ENCODE measurements at regions not wholly inside any gene's neighbourhood (a gene's known extent, or its start where the extent isn't known, plus 50 kb on each side); places are given as distances from the start of the nearest gene placed in this dataset.

DNA sequence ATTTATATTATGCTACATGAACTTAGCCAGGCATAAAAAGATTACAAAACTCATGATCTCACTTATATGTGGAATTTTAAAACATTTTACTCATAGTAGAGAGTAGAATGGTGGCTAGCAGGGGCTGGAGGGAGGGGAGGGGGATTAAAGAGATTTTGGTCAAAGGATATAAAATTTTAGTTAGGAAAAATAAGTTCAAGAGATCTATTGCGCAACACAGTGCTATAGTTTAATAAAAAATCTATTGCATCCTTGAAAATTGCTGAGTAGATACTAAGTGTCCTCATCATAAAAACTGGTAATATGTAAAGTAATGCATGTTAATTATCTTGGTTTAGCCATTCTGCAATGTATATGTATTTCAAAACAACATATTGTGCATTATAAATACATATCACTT lies 635.6 kb upstream of the NEGR1 start:
- no peak for ATAC-seq
- TF ChIP-seq ZNF565 (CRISPR knock-in tag; conservative IDR thresholded peaks at IDR 0.05; ENCODE audit: low read depth) = no peak
- TF ChIP-seq ISL1 (CRISPR knock-in tag; IDR thresholded peaks at IDR 0.05) = no peak
- TF ChIP-seq ZNF70 (CRISPR knock-in tag; IDR thresholded peaks at IDR 0.05) = no peak
- TF ChIP-seq TSHZ2 (CRISPR knock-in tag; IDR thresholded peaks at IDR 0.05) = no peak
- no peak for TF ChIP-seq ZFP3 (CRISPR knock-in tag; IDR thresholded peaks at IDR 0.05)
- TF ChIP-seq ARNTL (CRISPR knock-in tag; IDR thresholded peaks at IDR 0.05; ENCODE audit: borderline replicate concordance, low read depth) = no peak
- no peak for TF ChIP-seq BACH2 (CRISPR knock-in tag; IDR thresholded peaks at IDR 0.05; ENCODE audit: borderline replicate concordance)
- no peak for TF ChIP-seq GLIS3 (CRISPR knock-in tag; IDR thresholded peaks at IDR 0.05)
- TF ChIP-seq SNAI2 (CRISPR knock-in tag; IDR thresholded peaks at IDR 0.05) = no peak
- no peak for TF ChIP-seq TOX (CRISPR knock-in tag; IDR thresholded peaks at IDR 0.05; ENCODE audit: borderline replicate concordance)
- TF ChIP-seq ESRRG (CRISPR knock-in tag; IDR thresholded peaks at IDR 0.05) = no peak
- TF ChIP-seq CSDC2 (CRISPR knock-in tag; IDR thresholded peaks at IDR 0.05) = no peak
- TF ChIP-seq ZC3H10 (CRISPR knock-in tag; IDR thresholded peaks at IDR 0.05) = no peak
- TF ChIP-seq, protein P1, sequence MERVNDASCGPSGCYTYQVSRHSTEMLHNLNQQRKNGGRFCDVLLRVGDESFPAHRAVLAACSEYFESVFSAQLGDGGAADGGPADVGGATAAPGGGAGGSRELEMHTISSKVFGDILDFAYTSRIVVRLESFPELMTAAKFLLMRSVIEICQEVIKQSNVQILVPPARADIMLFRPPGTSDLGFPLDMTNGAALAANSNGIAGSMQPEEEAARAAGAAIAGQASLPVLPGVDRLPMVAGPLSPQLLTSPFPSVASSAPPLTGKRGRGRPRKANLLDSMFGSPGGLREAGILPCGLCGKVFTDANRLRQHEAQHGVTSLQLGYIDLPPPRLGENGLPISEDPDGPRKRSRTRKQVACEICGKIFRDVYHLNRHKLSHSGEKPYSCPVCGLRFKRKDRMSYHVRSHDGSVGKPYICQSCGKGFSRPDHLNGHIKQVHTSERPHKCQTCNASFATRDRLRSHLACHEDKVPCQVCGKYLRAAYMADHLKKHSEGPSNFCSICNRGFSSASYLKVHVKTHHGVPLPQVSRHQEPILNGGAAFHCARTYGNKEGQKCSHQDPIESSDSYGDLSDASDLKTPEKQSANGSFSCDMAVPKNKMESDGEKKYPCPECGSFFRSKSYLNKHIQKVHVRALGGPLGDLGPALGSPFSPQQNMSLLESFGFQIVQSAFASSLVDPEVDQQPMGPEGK (CRISPR knock-in tag; IDR thresholded peaks at IDR 0.05; ENCODE audit: borderline replicate concordance) = no peak
- no peak for TF ChIP-seq TCF4 (CRISPR knock-in tag; IDR thresholded peaks at IDR 0.05; ENCODE audit: borderline replicate concordance)
- no peak for TF ChIP-seq PPARA (CRISPR knock-in tag; IDR thresholded peaks at IDR 0.05; ENCODE audit: borderline replicate concordance)
- TF ChIP-seq ZFP30 (CRISPR knock-in tag; IDR thresholded peaks at IDR 0.05) = no peak
- TF ChIP-seq RARB (CRISPR knock-in tag; IDR thresholded peaks at IDR 0.05) = no peak

GRCh38 chr1:72915581-72915980 lies 633.2 kb upstream of the NEGR1 start:
- TF ChIP-seq ARNTL (CRISPR knock-in tag; IDR thresholded peaks at IDR 0.05; ENCODE audit: borderline replicate concordance, low read depth) (no peak), TSHZ2 (CRISPR knock-in tag; IDR thresholded peaks at IDR 0.05) (no peak), TOX (CRISPR knock-in tag; IDR thresholded peaks at IDR 0.05; ENCODE audit: borderline replicate concordance) (no peak), ESRRG (CRISPR knock-in tag; IDR thresholded peaks at IDR 0.05) (no peak), CREB5 (CRISPR knock-in tag; IDR thresholded peaks at IDR 0.05; ENCODE audit: low read depth) (no peak), ZNF8 (CRISPR knock-in tag; IDR thresholded peaks at IDR 0.05) (no peak), BACH2 (CRISPR knock-in tag; IDR thresholded peaks at IDR 0.05; ENCODE audit: borderline replicate concordance) (no peak)
- ATAC-seq = no peak

DNA sequence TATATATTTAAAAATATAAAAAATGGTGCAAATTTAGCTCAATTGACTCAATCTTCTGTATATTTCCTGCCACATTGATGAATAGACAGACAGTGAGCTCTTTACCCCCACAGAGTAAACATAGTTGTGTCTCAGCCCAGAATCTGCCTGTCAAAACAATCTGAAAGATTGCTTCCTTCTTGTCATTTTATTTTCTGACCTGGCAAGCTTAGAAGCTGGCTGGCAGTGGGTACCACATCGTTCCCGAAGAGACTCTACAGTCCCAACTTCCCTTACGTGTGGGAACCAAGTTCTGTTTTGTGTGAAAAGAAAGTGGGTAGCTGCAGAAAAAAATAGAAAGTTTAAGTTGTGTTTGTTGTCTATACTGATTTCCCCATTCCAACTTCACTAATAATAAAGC lies 629.3 kb upstream of the NEGR1 start:
- no peak for ATAC-seq
- TF ChIP-seq RARB (CRISPR knock-in tag; IDR thresholded peaks at IDR 0.05) = no peak
- TF ChIP-seq CSDC2 (CRISPR knock-in tag; IDR thresholded peaks at IDR 0.05) = no peak

DNA sequence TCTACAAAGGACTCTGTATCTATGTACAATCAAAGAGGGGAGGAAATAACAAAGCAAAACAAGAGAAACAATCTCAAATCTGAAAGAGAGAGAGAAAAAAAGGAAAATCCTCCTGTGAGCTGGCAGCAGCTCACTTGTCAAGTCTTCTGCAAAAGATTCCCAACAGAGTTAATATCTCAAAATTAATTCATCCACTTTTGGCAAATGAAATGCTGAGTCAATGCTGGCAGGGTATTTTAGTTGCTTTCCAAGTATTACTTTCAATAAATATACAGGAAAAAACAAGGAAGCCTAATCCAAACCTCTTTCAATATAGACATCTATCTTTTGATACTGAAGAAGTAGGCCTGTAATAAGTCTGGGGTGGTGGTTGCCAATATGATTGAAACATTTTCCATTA lies 613.9 kb upstream of the NEGR1 start:
- ATAC-seq = no peak
- TF ChIP-seq ZFP3 (CRISPR knock-in tag; IDR thresholded peaks at IDR 0.05) (no peak), ESRRG (CRISPR knock-in tag; IDR thresholded peaks at IDR 0.05) (no peak), TCF4 (CRISPR knock-in tag; IDR thresholded peaks at IDR 0.05; ENCODE audit: borderline replicate concordance) (no peak), ZNF565 (CRISPR knock-in tag; conservative IDR thresholded peaks at IDR 0.05; ENCODE audit: low read depth) (no peak)
- TF ChIP-seq, protein P2, sequence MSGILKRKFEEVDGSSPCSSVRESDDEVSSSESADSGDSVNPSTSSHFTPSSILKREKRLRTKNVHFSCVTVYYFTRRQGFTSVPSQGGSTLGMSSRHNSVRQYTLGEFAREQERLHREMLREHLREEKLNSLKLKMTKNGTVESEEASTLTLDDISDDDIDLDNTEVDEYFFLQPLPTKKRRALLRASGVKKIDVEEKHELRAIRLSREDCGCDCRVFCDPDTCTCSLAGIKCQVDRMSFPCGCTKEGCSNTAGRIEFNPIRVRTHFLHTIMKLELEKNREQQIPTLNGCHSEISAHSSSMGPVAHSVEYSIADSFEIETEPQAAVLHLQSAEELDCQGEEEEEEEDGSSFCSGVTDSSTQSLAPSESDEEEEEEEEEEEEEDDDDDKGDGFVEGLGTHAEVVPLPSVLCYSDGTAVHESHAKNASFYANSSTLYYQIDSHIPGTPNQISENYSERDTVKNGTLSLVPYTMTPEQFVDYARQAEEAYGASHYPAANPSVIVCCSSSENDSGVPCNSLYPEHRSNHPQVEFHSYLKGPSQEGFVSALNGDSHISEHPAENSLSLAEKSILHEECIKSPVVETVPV (CRISPR knock-in tag; IDR thresholded peaks at IDR 0.05) = no peak
